BLaER1 treated with 17β-estradiol and CSF1 and Interleukin-3, amounts not matched to agents 10 nM and 100 nM (cell line): ENCODE measurements at regions not wholly inside any gene's neighbourhood (a gene's known extent, or its start where the extent isn't known, plus 50 kb on each side); places are given as distances from the start of the nearest gene placed in this dataset.

Experiments
- H3K27ac ChIP-seq, 11 experiments: shearing (Covaris generic); formaldehyde crosslinking; 2 replicates each; pipeline ENCODE4 v1.8.1; 2022
- H3K27me3 ChIP-seq, 11 experiments: shearing (Covaris generic); formaldehyde crosslinking; 2 replicates each; pipeline ENCODE4 v1.8.1; 2022
- H3K36me3 ChIP-seq, 11 experiments: shearing (Covaris generic); formaldehyde crosslinking; 2 replicates each; pipeline ENCODE4 v1.8.1; 2022
- H3K4me1 ChIP-seq, 10 experiments: shearing (Covaris generic); formaldehyde crosslinking; 2 replicates each; pipeline ENCODE4 v1.8.1; 2022
- H3K4me2 ChIP-seq, 11 experiments: shearing (Covaris generic); formaldehyde crosslinking; 2 replicates each; pipeline ENCODE4 v1.8.1; 2022
- H3K4me3 ChIP-seq, 10 experiments: shearing (Covaris generic); formaldehyde crosslinking; 2 replicates each; pipeline ENCODE4 v1.8.1; 2022
- H3K9ac ChIP-seq, 11 experiments: shearing (Covaris generic); formaldehyde crosslinking; 2 replicates each; pipeline ENCODE4 v1.8.1; 2022
- H3K9me3 ChIP-seq, 11 experiments: shearing (Covaris generic); formaldehyde crosslinking; replicated peaks in 1 of 11; 2 replicates each; pipeline ENCODE4 v1.8.1; 2022
- H4K20me1 ChIP-seq, 11 experiments: shearing (Covaris generic); formaldehyde crosslinking; 2 replicates each; pipeline ENCODE4 v1.8.1; 2022
- Cebpa-rat ChIP-seq, 11 experiments: shearing (Covaris generic); IDR thresholded peaks; 2 replicates each; pipeline ENCODE4 v1.8.1; 2022

DNA sequence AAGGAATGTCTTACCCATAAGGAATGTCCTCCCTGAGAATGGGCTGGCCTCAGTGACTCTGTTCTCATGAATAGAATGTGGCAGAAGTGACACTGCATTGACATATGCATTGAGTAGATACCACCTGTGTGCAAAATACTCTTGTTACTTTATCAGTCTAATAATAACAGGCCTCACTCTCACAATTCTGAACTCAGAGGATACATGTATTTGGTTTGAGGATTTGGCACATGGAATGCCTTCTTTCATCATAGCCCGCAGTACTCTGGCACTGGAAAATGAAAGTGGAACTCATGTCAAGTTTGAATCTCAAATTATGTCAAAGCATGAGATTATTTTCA, 52.9 kb upstream of the PLCB4 start:
- no peak overlapping the region for H3K4me2 ChIP-seq
- no peak overlapping the region for H3K27ac ChIP-seq
- no peak overlapping the region for H3K9ac ChIP-seq

DNA sequence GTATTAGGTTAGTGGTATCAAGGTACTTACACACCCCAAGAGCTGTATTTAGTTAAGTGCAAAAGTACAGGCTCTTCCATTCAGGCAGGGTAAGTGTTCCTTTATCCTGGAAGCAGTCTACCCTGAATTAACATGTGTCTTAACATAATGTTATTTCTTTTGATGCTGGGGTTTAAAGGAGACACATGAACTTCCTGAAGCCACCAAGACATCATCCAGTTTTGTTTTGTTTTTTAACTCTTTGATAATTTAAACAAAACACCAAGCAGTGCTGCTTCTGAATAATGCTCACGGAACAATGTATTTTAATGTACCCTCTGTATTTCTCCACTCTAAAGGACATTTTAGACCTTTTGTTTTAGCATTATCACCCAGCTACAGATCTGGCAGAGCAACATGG, 50.5 kb upstream of the PLCB4 start:
- Histone ChIP-seq H3K4me1 (peaks cover 0 to 30% (median 22%) of the 10 kb centered on the region in 10 experiments; a peak in 14 of 20 replicates), H3K4me2 (no peak overlapping the region), H3K36me3 (no peaks in the 10 kb centered on the region), H3K9ac (no peak overlapping the region), H3K9me3 (no peaks in the 10 kb centered on the region), H4K20me1 (no peaks in the 10 kb centered on the region), H3K27ac (no peak overlapping the region), H3K4me3 (no peak overlapping the region), H3K27me3 (no peaks in the 10 kb centered on the region)
- no peak for TF ChIP-seq Cebpa-rat (IDR thresholded peaks at IDR 0.05)

More for the DNA sequence above, 52.9 kb upstream of the PLCB4 start:
- TF ChIP-seq Cebpa-rat (IDR thresholded peaks at IDR 0.05): no peak
- Histone ChIP-seq H3K4me3 (no peak overlapping the region), H4K20me1 (no peaks in the 10 kb centered on the region), H3K36me3 (no peaks in the 10 kb centered on the region), H3K4me1 (peaks cover 0 to 21% (median 16%) of the 10 kb centered on the region in 10 experiments; a peak in 14 of 20 replicates), H3K27me3 (no peaks in the 10 kb centered on the region), H3K9me3 (no peaks in the 10 kb centered on the region)
